ENCODE measurements at regions not wholly inside any gene's neighbourhood (a gene's known extent, or its start where the extent isn't known, plus 50 kb on each side); places are given as distances from the start of the nearest gene placed in this dataset.

GRCh38 chr13:65307056-65307455 is 1923.1 kb downstream of the PCDH9 start:
- no peaks in the 10 kb centered on the region for H3K36me3 Mint-ChIP-seq (ENCODE audit: low read depth, unreplicated experiment)
- H3K4me3 Mint-ChIP-seq (ENCODE audit: unreplicated experiment) = no peak overlapping the region
- no peaks in the 10 kb centered on the region for H4K20me1 ChIP-seq (ENCODE audit: insufficient read depth, low read length)

DNA sequence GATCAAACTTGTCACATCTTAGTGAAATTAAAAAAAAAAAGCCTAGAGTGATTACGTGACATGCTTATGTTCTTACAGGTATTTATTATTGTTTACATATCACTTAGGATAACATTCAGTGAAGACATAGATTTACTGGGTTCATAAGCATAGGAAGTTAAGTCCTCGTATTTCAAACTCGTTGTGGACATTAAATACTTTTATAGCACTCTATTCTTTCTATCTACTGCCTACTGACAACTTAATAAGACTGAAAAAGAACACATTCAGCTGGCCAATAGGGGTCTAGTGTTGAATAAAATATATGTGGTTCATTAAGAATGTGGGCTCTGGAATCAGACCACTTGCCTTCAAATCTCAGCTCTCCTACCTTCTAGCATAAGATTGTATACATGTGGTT is 1927.4 kb downstream of the PCDH9 start:
- no peaks in the 10 kb centered on the region for H3K4me1 ChIP-seq (ENCODE audit: insufficient read depth, low read length)
- H3K27me3 ChIP-seq (ENCODE audit: insufficient read depth, low read length) = no peaks in the 10 kb centered on the region
- TF ChIP-seq EZH2 (IDR thresholded peaks at IDR 0.05; ENCODE audit: insufficient read depth, low read length) (no peak), CTCF (IDR thresholded peaks at IDR 0.05; ENCODE audit: insufficient read depth, low read depth, low read length) (no peak)
- Mint-ChIP-seq H3K27me3 (ENCODE audit: low read depth, unreplicated experiment) (no peaks in the 10 kb centered on the region), H3K9me3 (ENCODE audit: unreplicated experiment) (no peaks in the 10 kb centered on the region), H3K36me3 (ENCODE audit: low read depth, unreplicated experiment) (no peaks in the 10 kb centered on the region), H3K27ac (ENCODE audit: unreplicated experiment) (no peak overlapping the region), H3K4me3 (ENCODE audit: unreplicated experiment) (no peak overlapping the region), H3K4me1 (ENCODE audit: low read depth, unreplicated experiment) (no peaks in the 10 kb centered on the region)
- DNase-seq (ENCODE audit: low read depth) = no peak
- no peaks in the 10 kb centered on the region for H3K79me2 ChIP-seq (ENCODE audit: insufficient read depth, low read length)
- FAIRE-seq = no peak
- H4K20me1 ChIP-seq (ENCODE audit: insufficient read depth, low read length) = no peaks in the 10 kb centered on the region
- H2AFZ ChIP-seq (ENCODE audit: low read depth, low read length) = no peak overlapping the region
- no peaks in the 10 kb centered on the region for H3K9me3 ChIP-seq (ENCODE audit: insufficient read depth, low read depth, low read length)
- H3K27ac ChIP-seq (ENCODE audit: low read depth, low read length) = no peak overlapping the region
- no peak overlapping the region for H3K4me3 ChIP-seq (ENCODE audit: insufficient read depth, low read depth, low read length)
- no peak overlapping the region for H3K4me2 ChIP-seq (ENCODE audit: low read length)
- H3K36me3 ChIP-seq (ENCODE audit: insufficient read depth, low read length) = no peaks in the 10 kb centered on the region
- no peak overlapping the region for H3K9ac ChIP-seq (ENCODE audit: low read length)

More at GRCh38 chr13:65307056-65307455, 1923.1 kb downstream of the PCDH9 start:
- Histone ChIP-seq H2AFZ (ENCODE audit: low read depth, low read length) (no peak overlapping the region), H3K4me1 (ENCODE audit: insufficient read depth, low read length) (no peaks in the 10 kb centered on the region), H3K27ac (ENCODE audit: low read depth, low read length) (no peak overlapping the region), H3K9ac (ENCODE audit: low read length) (no peak overlapping the region), H3K4me2 (ENCODE audit: low read length) (no peak overlapping the region), H3K79me2 (ENCODE audit: insufficient read depth, low read length) (no peaks in the 10 kb centered on the region), H3K36me3 (ENCODE audit: insufficient read depth, low read length) (no peaks in the 10 kb centered on the region), H3K4me3 (ENCODE audit: insufficient read depth, low read depth, low read length) (no peak overlapping the region), H3K9me3 (ENCODE audit: insufficient read depth, low read depth, low read length) (no peaks in the 10 kb centered on the region), H3K27me3 (ENCODE audit: insufficient read depth, low read length) (no peaks in the 10 kb centered on the region)
- DNase-seq (ENCODE audit: low read depth) (no peak), FAIRE-seq (no peak)
- H3K27me3 Mint-ChIP-seq (ENCODE audit: low read depth, unreplicated experiment) = no peaks in the 10 kb centered on the region
- H3K9me3 Mint-ChIP-seq (ENCODE audit: unreplicated experiment) = no peaks in the 10 kb centered on the region
- no peak for TF ChIP-seq EZH2 (IDR thresholded peaks at IDR 0.05; ENCODE audit: insufficient read depth, low read length)
- no peak for TF ChIP-seq CTCF (IDR thresholded peaks at IDR 0.05; ENCODE audit: insufficient read depth, low read depth, low read length)
- no peaks in the 10 kb centered on the region for H3K4me1 Mint-ChIP-seq (ENCODE audit: low read depth, unreplicated experiment)
- H3K27ac Mint-ChIP-seq (ENCODE audit: unreplicated experiment) = no peak overlapping the region

- FAIRE-seq (no peak), DNase-seq (ENCODE audit: low read depth) (no peak)
- Histone ChIP-seq H3K36me3 (ENCODE audit: insufficient read depth, low read length) (no peaks in the 10 kb centered on the region), H3K4me1 (ENCODE audit: insufficient read depth, low read length) (no peaks in the 10 kb centered on the region), H3K27me3 (ENCODE audit: insufficient read depth, low read length) (no peaks in the 10 kb centered on the region), H3K27ac (ENCODE audit: low read depth, low read length) (no peak overlapping the region), H3K4me3 (ENCODE audit: insufficient read depth, low read depth, low read length) (no peak overlapping the region), H2AFZ (ENCODE audit: low read depth, low read length) (no peak overlapping the region), H3K4me2 (ENCODE audit: low read length) (no peak overlapping the region), H3K9ac (ENCODE audit: low read length) (no peak overlapping the region), H3K79me2 (ENCODE audit: insufficient read depth, low read length) (no peaks in the 10 kb centered on the region), H3K9me3 (ENCODE audit: insufficient read depth, low read depth, low read length) (no peaks in the 10 kb centered on the region), H4K20me1 (ENCODE audit: insufficient read depth, low read length) (no peaks in the 10 kb centered on the region)
- H3K4me3 Mint-ChIP-seq (ENCODE audit: unreplicated experiment) = no peak overlapping the region
- no peak overlapping the region for H3K27ac Mint-ChIP-seq (ENCODE audit: unreplicated experiment)
- TF ChIP-seq EZH2 (IDR thresholded peaks at IDR 0.05; ENCODE audit: insufficient read depth, low read length) = no peak
- no peak for TF ChIP-seq CTCF (IDR thresholded peaks at IDR 0.05; ENCODE audit: insufficient read depth, low read depth, low read length)
- H3K4me1 Mint-ChIP-seq (ENCODE audit: low read depth, unreplicated experiment) = no peaks in the 10 kb centered on the region
- no peaks in the 10 kb centered on the region for H3K9me3 Mint-ChIP-seq (ENCODE audit: unreplicated experiment)
- H3K27me3 Mint-ChIP-seq (ENCODE audit: low read depth, unreplicated experiment) = no peaks in the 10 kb centered on the region
- H3K36me3 Mint-ChIP-seq (ENCODE audit: low read depth, unreplicated experiment) = no peaks in the 10 kb centered on the region
Observed at GRCh38 chr13:65301506-65301905, 1928.6 kb downstream of the PCDH9 start.

All from astrocyte (in vitro differentiated cells and primary cell).